HepG2 (cell line): ENCODE measurements at regions not wholly inside any gene's neighbourhood (a gene's known extent, or its start where the extent isn't known, plus 50 kb on each side); places are given as distances from the start of the nearest gene placed in this dataset.

Source experiments
- ATAC-seq: fragments of 200-7000 bp; cut with Tn5 transposase; 3 replicates; pipeline ENCODE4 v1.9.1; 2020; ENCODE audit warnings: mild to moderate bottlenecking, moderate library complexity
- BruUV-seq: library from RNA; stranded (reverse); fragments of 400-500 nt; replicated peaks from 2 replicates; lab custom pipeline; 2021; lab: Mats Ljungman, UMichigan
- CTCF ChIA-PET: fragments of 300-600 bp; formaldehyde crosslinking; extraction: SDS; loops from one replicate; lab custom pipeline; 2021; ENCODE audit warnings: low total read pairs, inconsistent platforms, low intra/inter-chr PET ratio; lab: Yijun Ruan, JAX
- POLR2A ChIA-PET: fragments of 350-600 bp; sonication (Branson Sonifier 250); formaldehyde crosslinking; loops from one replicate; lab custom pipeline; 2020; ENCODE audit warnings: antibody characterized with exemption, inconsistent platforms; lab: Yijun Ruan, JAX
- DNase-seq: peaks from one replicate; pipeline ENCODE4 v3.0.0-alpha.2; 2015; ENCODE audit warnings: low spot score
- FAIRE-seq: peaks from 3 replicates; lab custom pipeline; 2011; peaks lifted over from hg19 to GRCh38; lab: Jason Lieb, UNC
- H2AFZ ChIP-seq: one replicate; pipeline ENCODE4 v1.6.1; 2011; ENCODE audit warnings: low read length, inconsistent platforms
- H3K27ac ChIP-seq: fragments of 300-600 bp; 3 replicates; pipeline ENCODE4 v1.8.0; 2011; ENCODE audit warnings: mixed run types, mild to moderate bottlenecking, mixed read lengths, low read length, inconsistent platforms; ENCODE audit not compliant: insufficient read depth; ENCODE audit errors: extremely low read length
- H3K27me3 ChIP-seq, 2 experiments: fragments of 200-600 bp in 1 of 2; 2 replicates in 1 of 2; 3 replicates in 1 of 2; pipeline versions ENCODE4 v1.6.0 to v1.8.0; 2011; ENCODE audit warnings: low read length in 2 of 2, mild to moderate bottlenecking in 2 of 2, moderate library complexity in 2 of 2, inconsistent platforms in 1 of 2; ENCODE audit not compliant: insufficient read depth in 2 of 2, control insufficient read depth in 1 of 2
- H3K36me3 ChIP-seq, 2 experiments: fragments of 200-600 bp in 1 of 2; replicated peaks in 1 of 2; 2 replicates in 1 of 2; 3 replicates in 1 of 2; pipeline versions ENCODE4 v1.5.1 to v1.8.0; 2011; ENCODE audit warnings: low read length in 2 of 2, inconsistent platforms in 1 of 2; ENCODE audit not compliant: insufficient read depth in 2 of 2, control insufficient read depth in 1 of 2
- H3K4me1 ChIP-seq: 2 replicates; pipeline ENCODE4 v1.5.1; 2012; ENCODE audit warnings: low read length, inconsistent platforms; ENCODE audit not compliant: insufficient read depth
- H3K4me2 ChIP-seq: 2 replicates; pipeline ENCODE4 v1.6.0; 2011; ENCODE audit warnings: low read depth, low read length, inconsistent platforms
- H3K4me3 ChIP-seq, 3 experiments: fragments of 200-600 bp in 1 of 3; sonication (generic), shearing (Covaris generic) in 1 of 3; replicated peaks in 1 of 3; 2 replicates each; pipeline ENCODE4 v1.5.1; 2011 to 2016; ENCODE audit warnings: low read length in 3 of 3, inconsistent platforms in 2 of 3, low read depth in 2 of 3, mild to moderate bottlenecking in 2 of 3, control low read depth in 1 of 3, mixed read lengths in 1 of 3; ENCODE audit not compliant: insufficient read depth in 1 of 3
- H3K79me2 ChIP-seq: one replicate; pipeline ENCODE4 v1.6.1; 2011; ENCODE audit warnings: low read length, inconsistent platforms; ENCODE audit not compliant: insufficient read depth
- H3K9ac ChIP-seq: 2 replicates; pipeline ENCODE4 v1.6.0; 2011; ENCODE audit warnings: mild to moderate bottlenecking, low read depth, low read length, inconsistent platforms; ENCODE audit not compliant: insufficient read depth
- H3K9me3 ChIP-seq: 2 replicates; pipeline ENCODE4 v1.5.1; 2012; ENCODE audit warnings: mild to moderate bottlenecking, low read length
- H4K20me1 ChIP-seq: 2 replicates; pipeline ENCODE4 v1.6.0; 2011; ENCODE audit warnings: inconsistent platforms, mild to moderate bottlenecking, low read length, moderate library complexity; ENCODE audit not compliant: insufficient read depth
- CSRNP2 ChIP-seq: sonication (generic); formaldehyde crosslinking; conservative IDR thresholded peaks from 2 replicates; pipeline ENCODE4 v1.8.0; 2022; ENCODE audit warnings: low read depth, missing genetic modification reagents
- HHEX ChIP-seq: IDR thresholded peaks from 2 replicates; pipeline ENCODE4 v1.6.1; 2016; ENCODE audit warnings: control low read depth
- HMGA1 ChIP-seq: sonication (generic); formaldehyde crosslinking; conservative IDR thresholded peaks from 2 replicates; pipeline ENCODE4 v1.4.0; 2020; ENCODE audit warnings: missing genetic modification reagents
- RNF219 ChIP-seq: sonication (generic); formaldehyde crosslinking; IDR thresholded peaks from 2 replicates; pipeline ENCODE4 v1.5.0; 2020; ENCODE audit warnings: mild to moderate bottlenecking, missing genetic modification reagents
- SMC3 ChIP-seq: IDR thresholded peaks from 2 replicates; pipeline ENCODE4 v1.6.1; 2011; ENCODE audit warnings: low read length, improper control_type of control experiment
- ZBTB8A ChIP-seq: sonication (generic); formaldehyde crosslinking; IDR thresholded peaks from 2 replicates; pipeline ENCODE4 v1.4.0; 2020; ENCODE audit warnings: mild to moderate bottlenecking, low read depth, missing genetic modification reagents, borderline replicate concordance
- WGBS: methylation state at CpG from one replicate; pipeline ENCODE4 v1.1.6; 2017; ENCODE audit warnings: low lambda C conversion rate; 5-methylcytosine and 5-hydroxymethylcytosine counted together
- in situ Hi-C: cut with HindIII; loops from 2 replicates; pipeline ENCODE4 v1.10.0; 2017; ENCODE audit warnings: low pct_unique_long_range_greater_than_20kb; ENCODE audit not compliant: extremely low pct_ligation_motif_present
- intact Hi-C: fragments of 100-400 bp; cut with micrococcal nuclease; formaldehyde crosslinking; loops from one replicate; pipeline ENCODE4 v1.10.0; 2022; ENCODE audit not compliant: unreplicated experiment

- TF ChIP-seq SMC3 (no peak), CSRNP2 (CRISPR knock-in tag) (no peak)
These were observed 235.0 kb upstream of the RGPD4 start (continued) for GRCh38 chr2:107591561-107592279.

GRCh38 chr2:107592280-107592624 is 234.4 kb upstream of the RGPD4 start:
- WGBS: under 1% methylated on average over 4 of the region's 4 CpGs
- no TSS peak for BruUV-seq
- no peak overlapping the region for H3K9ac ChIP-seq
- no peak overlapping the region for H2AFZ ChIP-seq
- no peak overlapping the region for H3K4me3 ChIP-seq
- FAIRE-seq: no peak
- TF ChIP-seq HHEX (no peak), HMGA1 (CRISPR knock-in tag) (no peak), RNF219 (CRISPR knock-in tag) (no peak), ZBTB8A (CRISPR knock-in tag) (no peak)
- no peak for ATAC-seq
- H3K27ac ChIP-seq: no peak overlapping the region
- no peaks in the 10 kb centered on the region; a peak in 1 of 5 replicates for H3K27me3 ChIP-seq
- CTCF ChIA-PET: no interaction called here
- DNase-seq: no peak
- POLR2A ChIA-PET: no interaction called here
- H3K36me3 ChIP-seq: no peaks in the 10 kb centered on the region
- no peak overlapping the region for H3K4me2 ChIP-seq
- H3K79me2 ChIP-seq: no peaks in the 10 kb centered on the region
- no peaks in the 10 kb centered on the region for H3K9me3 ChIP-seq
- H4K20me1 ChIP-seq: no peaks in the 10 kb centered on the region
- in situ Hi-C loops (no loop called here), intact Hi-C loops (no loop called here)
- no peaks in the 10 kb centered on the region for H3K4me1 ChIP-seq
